ENCODE measurements at regions not wholly inside any gene's neighbourhood (a gene's known extent, or its start where the extent isn't known, plus 50 kb on each side); places are given as distances from the start of the nearest gene placed in this dataset.

DNA sequence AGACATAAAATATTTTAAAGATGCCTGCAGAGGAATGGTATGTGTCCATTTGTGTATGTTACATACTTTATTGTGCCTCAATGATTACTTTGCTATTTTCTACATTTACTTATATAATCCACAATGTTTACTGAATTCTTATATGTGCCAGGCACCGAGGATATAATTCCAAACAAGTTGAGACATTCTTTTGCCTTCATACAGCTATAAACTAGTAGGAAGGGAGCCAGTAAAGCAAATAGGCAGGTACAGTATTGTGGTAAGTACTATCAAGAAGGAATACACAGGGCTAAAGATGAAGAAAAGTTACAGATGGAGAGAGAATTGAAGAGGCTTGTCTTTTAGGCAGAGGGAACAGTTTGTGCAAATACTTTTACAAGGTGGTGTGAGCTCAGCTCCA lies 131.6 kb downstream of the DISP1 start:
- TF ChIP-seq, protein P1, sequence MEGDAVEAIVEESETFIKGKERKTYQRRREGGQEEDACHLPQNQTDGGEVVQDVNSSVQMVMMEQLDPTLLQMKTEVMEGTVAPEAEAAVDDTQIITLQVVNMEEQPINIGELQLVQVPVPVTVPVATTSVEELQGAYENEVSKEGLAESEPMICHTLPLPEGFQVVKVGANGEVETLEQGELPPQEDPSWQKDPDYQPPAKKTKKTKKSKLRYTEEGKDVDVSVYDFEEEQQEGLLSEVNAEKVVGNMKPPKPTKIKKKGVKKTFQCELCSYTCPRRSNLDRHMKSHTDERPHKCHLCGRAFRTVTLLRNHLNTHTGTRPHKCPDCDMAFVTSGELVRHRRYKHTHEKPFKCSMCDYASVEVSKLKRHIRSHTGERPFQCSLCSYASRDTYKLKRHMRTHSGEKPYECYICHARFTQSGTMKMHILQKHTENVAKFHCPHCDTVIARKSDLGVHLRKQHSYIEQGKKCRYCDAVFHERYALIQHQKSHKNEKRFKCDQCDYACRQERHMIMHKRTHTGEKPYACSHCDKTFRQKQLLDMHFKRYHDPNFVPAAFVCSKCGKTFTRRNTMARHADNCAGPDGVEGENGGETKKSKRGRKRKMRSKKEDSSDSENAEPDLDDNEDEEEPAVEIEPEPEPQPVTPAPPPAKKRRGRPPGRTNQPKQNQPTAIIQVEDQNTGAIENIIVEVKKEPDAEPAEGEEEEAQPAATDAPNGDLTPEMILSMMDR (conservative IDR thresholded peaks at IDR 0.05; ENCODE audit: control insufficient read depth, insufficient read depth, low read depth, low read length): no peak
- DNase-seq (ENCODE audit: low read depth): no peak
- no peak overlapping the region for H3K4me3 ChIP-seq (ENCODE audit: control insufficient read depth, low read depth, low read length)

DNA sequence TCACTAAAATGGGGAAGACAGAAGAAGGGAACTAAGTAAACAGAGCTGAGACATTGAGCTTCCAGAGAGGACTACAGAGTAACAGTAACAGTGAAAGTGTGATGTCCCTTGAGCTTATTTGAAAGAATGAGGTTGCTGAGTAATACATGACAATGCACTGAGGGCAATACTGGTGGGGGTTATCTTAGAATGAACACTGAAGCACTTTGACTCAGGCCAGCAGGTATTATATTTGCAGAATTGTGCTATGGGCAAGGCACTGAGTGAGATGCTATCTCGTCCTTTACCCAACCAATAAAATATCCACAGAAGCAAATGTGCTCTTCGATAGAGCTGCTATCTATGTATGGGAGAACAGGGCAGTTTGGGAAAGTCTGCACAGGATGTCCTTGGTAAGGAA lies 133.2 kb downstream of the DISP1 start:
- no peak overlapping the region for H3K4me3 ChIP-seq (ENCODE audit: control insufficient read depth, low read depth, low read length)
- DNase-seq (ENCODE audit: low read depth): peak; percentile 18
- TF ChIP-seq, protein P1 (conservative IDR thresholded peaks at IDR 0.05; ENCODE audit: control insufficient read depth, insufficient read depth, low read depth, low read length): no peak

DNA sequence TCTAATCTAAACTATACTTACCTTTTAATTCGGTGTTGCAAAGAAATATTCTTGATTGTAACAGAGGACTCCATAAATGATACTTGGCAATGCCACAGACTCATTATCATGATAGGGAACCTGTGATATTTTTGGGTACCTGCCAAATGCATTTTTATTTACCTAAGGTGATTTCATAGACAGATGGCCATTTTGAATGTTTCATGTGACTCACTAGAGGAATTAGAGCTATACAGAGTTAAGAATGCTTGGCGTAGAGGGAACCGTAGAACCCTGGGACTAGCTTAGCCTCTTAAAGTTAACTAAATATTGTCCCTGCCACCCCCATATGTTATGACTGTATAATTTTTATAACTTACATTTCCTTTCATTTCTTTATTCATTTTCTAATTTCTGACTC lies 136.1 kb downstream of the DISP1 start:
- TF ChIP-seq, protein P1 (conservative IDR thresholded peaks at IDR 0.05; ENCODE audit: control insufficient read depth, insufficient read depth, low read depth, low read length): no peak
- no peak overlapping the region for H3K4me3 ChIP-seq (ENCODE audit: control insufficient read depth, low read depth, low read length)
- no peak for DNase-seq (ENCODE audit: low read depth)

DNA sequence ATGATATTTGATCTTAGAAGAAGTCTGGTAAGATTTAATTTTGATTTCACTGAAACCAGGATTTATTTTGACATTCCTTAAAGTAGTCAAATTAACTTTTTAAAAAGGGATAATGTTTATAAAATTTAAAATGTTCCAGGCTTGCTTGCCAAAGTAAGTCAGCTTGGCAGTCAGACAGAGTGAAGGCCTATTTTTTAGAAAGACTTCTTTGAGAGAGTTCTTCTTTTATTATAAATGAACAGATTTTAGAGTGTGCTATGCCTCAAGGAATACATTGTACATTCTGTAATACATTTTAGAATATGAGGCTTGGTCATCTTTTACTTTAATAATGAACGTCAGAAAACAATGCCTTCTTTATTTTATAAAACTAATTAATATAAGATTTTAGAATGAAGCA lies 138.7 kb downstream of the DISP1 start:
- H3K4me3 ChIP-seq (ENCODE audit: control insufficient read depth, low read depth, low read length): no peak overlapping the region
- no peak for DNase-seq (ENCODE audit: low read depth)
- TF ChIP-seq, protein P1 (conservative IDR thresholded peaks at IDR 0.05; ENCODE audit: control insufficient read depth, insufficient read depth, low read depth, low read length): no peak

DNA sequence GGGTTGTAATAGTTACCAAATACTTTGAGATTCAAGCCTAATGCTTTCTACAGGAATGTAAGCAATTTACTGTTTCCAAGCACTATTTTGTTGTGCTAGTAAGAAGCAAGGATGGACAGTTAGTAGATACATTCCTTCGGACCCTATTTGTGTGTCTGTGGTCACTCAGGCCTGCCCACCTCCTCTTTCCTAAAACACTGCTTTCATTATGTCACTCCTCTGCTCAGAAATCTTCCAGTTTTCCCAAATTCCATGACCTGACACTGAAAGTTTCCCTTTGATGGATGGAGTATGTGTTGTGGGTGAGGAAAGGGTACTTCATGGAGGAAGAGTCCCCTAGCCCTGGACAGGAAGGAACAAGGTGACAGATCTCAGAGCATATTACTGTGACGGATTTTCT lies 141.1 kb downstream of the DISP1 start:
- TF ChIP-seq, protein P1 (conservative IDR thresholded peaks at IDR 0.05; ENCODE audit: control insufficient read depth, insufficient read depth, low read depth, low read length): no peak
- H3K4me3 ChIP-seq (ENCODE audit: control insufficient read depth, low read depth, low read length): no peak overlapping the region
- no peak for DNase-seq (ENCODE audit: low read depth)

DNA sequence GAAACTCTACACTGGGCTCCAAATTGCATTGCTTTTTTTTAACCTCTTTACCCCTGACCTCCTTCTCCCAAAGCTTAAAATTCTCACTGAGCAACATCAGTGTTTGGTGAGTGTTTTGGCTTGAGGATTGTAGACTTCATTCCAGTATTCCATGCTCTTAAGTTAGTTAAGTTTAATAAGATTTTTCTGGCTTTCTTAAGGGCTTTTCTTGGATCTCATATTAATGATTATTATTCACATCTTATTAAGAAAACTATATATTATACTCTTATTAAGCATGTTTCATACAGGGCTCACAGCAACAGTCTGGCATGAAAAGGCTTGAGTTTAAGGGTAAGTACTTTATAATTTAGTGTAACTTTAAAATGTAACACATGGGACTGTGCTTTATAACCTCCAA lies 141.8 kb downstream of the DISP1 start:
- DNase-seq (ENCODE audit: low read depth): no peak
- no peak overlapping the region for H3K4me3 ChIP-seq (ENCODE audit: control insufficient read depth, low read depth, low read length)
- TF ChIP-seq, protein P1 (conservative IDR thresholded peaks at IDR 0.05; ENCODE audit: control insufficient read depth, insufficient read depth, low read depth, low read length): no peak

Measured in fibroblast of mammary gland (primary cell).